ENCODE measurements at regions not wholly inside any gene's neighbourhood (a gene's known extent, or its start where the extent isn't known, plus 50 kb on each side); places are given as distances from the start of the nearest gene placed in this dataset.

- TF ChIP-seq GATA3 (IDR thresholded peaks at IDR 0.05; ENCODE audit: low read depth, low read length): no peak
- TF ChIP-seq GATA2 (IDR thresholded peaks at IDR 0.05; ENCODE audit: low read depth, low read length): no peak
Observed at GRCh38 chr22:49017482-49018329, 810.0 kb downstream of the BRD1 start.

- TF ChIP-seq GATA3 (IDR thresholded peaks at IDR 0.05; ENCODE audit: low read depth, low read length) (no peak), GATA2 (IDR thresholded peaks at IDR 0.05; ENCODE audit: low read depth, low read length) (no peak)
Observed at GRCh38 chr22:49016909-49017481, 810.7 kb downstream of the BRD1 start.

GRCh38 chr22:49015993-49016908 lies 811.4 kb downstream of the BRD1 start:
- peak; percentile 84 for TF ChIP-seq GATA2 (IDR thresholded peaks at IDR 0.05; ENCODE audit: low read depth, low read length)
- TF ChIP-seq GATA3 (IDR thresholded peaks at IDR 0.05; ENCODE audit: low read depth, low read length): no peak

GRCh38 chr22:49015459-49015858 lies 812.2 kb downstream of the BRD1 start:
- TF ChIP-seq GATA2 (IDR thresholded peaks at IDR 0.05; ENCODE audit: low read depth, low read length) (no peak), GATA3 (IDR thresholded peaks at IDR 0.05; ENCODE audit: low read depth, low read length) (no peak)

- TF ChIP-seq GATA3 (IDR thresholded peaks at IDR 0.05; ENCODE audit: low read depth, low read length) (no peak), GATA2 (IDR thresholded peaks at IDR 0.05; ENCODE audit: low read depth, low read length) (no peak)
Observed at GRCh38 chr22:49014227-49015201, 813.2 kb downstream of the BRD1 start.

GRCh38 chr22:49013707-49014106 lies 814.0 kb downstream of the BRD1 start:
- TF ChIP-seq GATA2 (IDR thresholded peaks at IDR 0.05; ENCODE audit: low read depth, low read length): no peak
- no peak for TF ChIP-seq GATA3 (IDR thresholded peaks at IDR 0.05; ENCODE audit: low read depth, low read length)

- no peak for TF ChIP-seq GATA2 (IDR thresholded peaks at IDR 0.05; ENCODE audit: low read depth, low read length)
- no peak for TF ChIP-seq GATA3 (IDR thresholded peaks at IDR 0.05; ENCODE audit: low read depth, low read length)
Observed at GRCh38 chr22:49012712-49013395, 814.8 kb downstream of the BRD1 start.

- TF ChIP-seq GATA3 (IDR thresholded peaks at IDR 0.05; ENCODE audit: low read depth, low read length): no peak
- no peak for TF ChIP-seq GATA2 (IDR thresholded peaks at IDR 0.05; ENCODE audit: low read depth, low read length)
Observed at GRCh38 chr22:49011769-49012648, 815.7 kb downstream of the BRD1 start.

GRCh38 chr22:49011379-49011768 lies 816.3 kb downstream of the BRD1 start:
- TF ChIP-seq GATA2 (IDR thresholded peaks at IDR 0.05; ENCODE audit: low read depth, low read length) (no peak), GATA3 (IDR thresholded peaks at IDR 0.05; ENCODE audit: low read depth, low read length) (no peak)

GRCh38 chr22:49010901-49011300 lies 816.8 kb downstream of the BRD1 start:
- TF ChIP-seq GATA2 (IDR thresholded peaks at IDR 0.05; ENCODE audit: low read depth, low read length): no peak
- TF ChIP-seq GATA3 (IDR thresholded peaks at IDR 0.05; ENCODE audit: low read depth, low read length): no peak

GRCh38 chr22:49010070-49010863 lies 817.4 kb downstream of the BRD1 start:
- TF ChIP-seq GATA2 (IDR thresholded peaks at IDR 0.05; ENCODE audit: low read depth, low read length) (no peak), GATA3 (IDR thresholded peaks at IDR 0.05; ENCODE audit: low read depth, low read length) (no peak)
